GM21381 (cell line): ENCODE measurements at regions not wholly inside any gene's neighbourhood (a gene's known extent, or its start where the extent isn't known, plus 50 kb on each side); places are given as distances from the start of the nearest gene placed in this dataset.
"Not testable (repeated sequence)": the region's sequence is repeated elsewhere in the genome, so short reads cannot be mapped to it uniquely, and the experiment has no call there.

Source experiments
- ATAC-seq: cut with Tn5 transposase; IDR thresholded peaks from one replicate; pipeline ENCODE4 v1.9.1; 2021; ENCODE audit warnings: mild to moderate bottlenecking, moderate library complexity; ENCODE audit not compliant: unreplicated experiment

DNA sequence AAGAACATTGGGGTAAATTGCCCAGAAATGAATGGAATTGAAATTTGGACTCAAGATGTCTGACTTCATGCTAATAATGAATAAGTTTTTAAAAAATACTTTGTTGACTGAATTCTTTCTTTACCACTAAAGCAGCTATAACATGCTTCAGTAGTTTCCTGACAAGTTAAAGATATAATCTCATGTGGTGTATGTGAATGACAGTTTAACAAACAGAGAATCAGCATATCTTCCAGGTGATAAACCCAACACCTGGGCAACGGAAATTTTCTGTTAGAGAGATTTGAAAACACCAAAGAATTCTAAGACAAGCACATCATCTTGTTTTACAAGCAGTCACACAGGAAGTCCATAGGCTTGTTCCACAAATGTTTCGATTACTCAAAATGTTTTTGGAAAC is 372.6 kb upstream of the VRK2 start:
- ATAC-seq, result no peak

DNA sequence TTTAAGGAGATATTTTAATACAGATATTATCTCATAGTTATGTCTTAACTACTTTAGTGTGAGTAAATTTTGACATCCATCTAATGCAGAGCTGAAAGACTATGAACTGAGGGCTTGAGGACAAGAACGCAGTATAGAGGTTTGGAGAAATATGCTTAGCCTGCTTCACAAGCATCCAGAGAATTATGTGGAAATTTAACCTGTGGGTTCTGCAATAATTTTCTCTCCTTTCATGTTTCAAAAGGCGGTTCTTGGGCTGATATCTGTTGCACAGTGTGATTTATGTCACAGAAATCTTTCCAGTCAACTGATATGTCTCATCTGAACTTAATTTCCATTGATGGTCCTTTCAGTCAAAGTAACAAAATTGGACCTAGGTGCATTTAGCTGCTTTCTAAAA is 371.9 kb upstream of the VRK2 start:
- ATAC-seq, result no peak

DNA sequence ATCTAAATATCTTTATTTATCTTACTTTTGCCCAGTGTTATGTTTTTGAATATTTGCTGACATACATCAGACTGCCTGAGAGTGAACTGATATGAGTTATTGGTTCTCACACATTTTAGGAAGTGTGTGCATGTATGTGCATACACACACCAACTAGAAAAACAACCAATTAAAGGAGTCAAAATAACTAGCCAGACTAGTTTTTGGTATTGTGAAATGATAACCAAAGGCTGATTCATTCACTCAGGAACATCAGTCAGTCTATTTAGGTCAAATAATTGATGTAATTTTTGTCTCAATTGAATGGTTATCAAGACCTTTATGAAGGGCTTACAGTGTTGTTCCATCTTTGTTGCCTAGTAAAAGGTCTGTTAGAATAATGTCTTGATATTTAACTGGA is 369.3 kb upstream of the VRK2 start:
- no peak for ATAC-seq

DNA sequence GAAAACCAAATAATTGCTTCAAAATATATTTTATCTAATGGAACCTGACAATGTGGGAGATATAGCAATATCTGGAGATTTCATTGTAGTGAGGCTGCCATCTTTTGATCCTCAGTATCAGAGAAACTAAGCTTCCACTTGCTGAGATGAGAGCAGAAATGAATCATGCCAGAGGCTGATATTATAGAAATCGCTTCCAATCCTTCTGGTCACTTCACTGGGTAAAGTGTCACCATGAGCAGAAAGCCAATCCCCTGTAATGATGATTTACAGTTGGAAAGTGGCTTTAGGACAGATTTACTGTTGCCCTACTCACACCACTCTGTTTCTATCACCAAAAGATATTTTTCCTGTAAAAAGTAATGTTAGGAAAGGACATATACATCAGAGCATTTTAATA is 365.0 kb upstream of the VRK2 start:
- no peak for ATAC-seq

DNA sequence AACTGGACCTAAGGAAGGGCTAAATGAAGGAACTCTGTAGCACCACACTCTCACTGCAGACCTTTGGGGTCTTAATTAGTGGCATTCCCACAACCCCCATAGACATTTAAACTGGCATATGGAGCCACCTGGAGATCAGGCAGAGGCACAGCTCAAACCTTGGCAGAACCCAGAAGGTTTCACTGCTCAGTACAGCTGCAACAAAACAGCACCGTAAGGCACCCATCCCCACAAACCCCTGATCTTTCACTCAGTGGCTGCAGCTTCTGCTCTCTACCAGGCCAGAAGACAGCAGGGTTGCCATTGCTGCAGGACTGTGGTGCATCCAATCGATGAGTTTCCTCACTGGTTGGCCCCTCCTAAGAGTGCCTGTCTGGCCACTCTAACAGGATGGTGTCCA is 361.6 kb upstream of the VRK2 start:
- no peak for ATAC-seq

DNA sequence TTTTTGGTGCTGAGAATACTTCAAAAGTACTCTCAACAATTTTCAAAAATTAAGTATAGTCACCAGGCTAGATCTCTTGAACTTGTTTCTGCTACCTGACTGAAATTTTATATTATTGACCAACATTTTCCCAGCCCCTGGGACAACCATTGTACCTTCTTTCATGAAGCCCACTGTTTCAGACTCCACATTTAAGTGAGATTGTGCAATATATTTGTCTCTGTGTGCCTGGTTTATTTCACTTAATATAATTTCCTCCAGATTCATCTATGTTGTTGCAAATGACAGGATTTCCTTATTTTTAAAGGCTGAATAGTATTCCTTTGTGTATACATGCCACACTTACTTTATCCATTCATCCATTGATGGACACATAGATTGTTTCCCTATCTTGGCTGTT is 354.2 kb upstream of the VRK2 start:
- no peak for ATAC-seq

DNA sequence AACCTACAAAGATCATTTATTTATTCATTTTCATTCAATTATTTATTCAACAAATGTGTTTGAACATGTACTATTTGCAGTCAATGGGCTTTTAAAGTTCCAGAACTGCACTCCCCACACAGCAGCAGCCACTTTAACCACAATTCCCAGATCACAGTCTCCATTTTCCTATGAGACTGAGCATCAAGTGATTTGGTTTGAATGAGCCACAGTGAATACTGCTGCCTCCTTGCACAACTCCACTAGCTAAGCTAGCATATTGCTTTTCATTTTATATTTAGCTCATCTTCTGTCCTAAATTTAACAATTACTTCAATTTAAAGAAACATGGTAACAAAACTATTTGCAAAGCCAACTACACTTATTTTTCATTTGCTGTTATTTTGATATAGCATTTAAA is 353.4 kb upstream of the VRK2 start:
- ATAC-seq, result no peak

DNA sequence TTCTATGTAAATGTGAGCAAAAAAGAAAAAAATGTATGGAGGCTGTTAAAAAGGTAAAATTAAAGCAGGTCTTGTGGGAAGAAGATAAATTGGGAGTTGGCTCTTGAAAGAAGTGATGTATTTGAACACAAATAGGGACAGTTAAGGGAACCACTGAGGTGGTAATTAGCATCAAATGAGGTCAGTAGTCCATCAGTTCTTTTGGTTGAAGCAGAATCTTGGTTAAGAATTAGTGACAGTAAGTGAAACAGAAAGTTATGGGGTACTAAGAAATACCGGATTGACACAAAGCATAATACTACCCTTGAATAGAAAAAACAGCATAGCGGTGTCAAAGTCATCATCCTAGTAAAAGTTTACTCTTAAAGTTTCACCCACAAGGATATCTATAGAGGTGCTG is 352.6 kb upstream of the VRK2 start:
- ATAC-seq, result no peak

DNA sequence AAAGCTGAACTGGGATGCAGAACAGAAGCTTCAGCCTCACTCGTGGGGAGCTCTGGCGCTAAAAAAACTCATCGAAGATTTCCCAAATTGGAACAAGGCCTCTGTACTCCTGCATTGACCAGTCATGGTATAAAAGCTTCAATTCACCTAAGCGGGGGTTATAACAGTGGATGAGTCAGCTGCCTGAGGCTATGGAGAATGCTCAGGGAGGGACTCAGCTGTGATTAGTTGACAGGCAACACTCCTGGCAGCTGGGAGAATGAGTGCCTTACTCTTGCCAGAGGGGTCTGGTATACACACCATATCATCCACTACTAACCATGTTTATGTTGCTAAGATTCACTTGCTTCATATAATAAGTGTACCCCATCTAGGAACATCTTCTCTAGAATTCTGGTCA is 350.6 kb upstream of the VRK2 start:
- ATAC-seq, result no peak

DNA sequence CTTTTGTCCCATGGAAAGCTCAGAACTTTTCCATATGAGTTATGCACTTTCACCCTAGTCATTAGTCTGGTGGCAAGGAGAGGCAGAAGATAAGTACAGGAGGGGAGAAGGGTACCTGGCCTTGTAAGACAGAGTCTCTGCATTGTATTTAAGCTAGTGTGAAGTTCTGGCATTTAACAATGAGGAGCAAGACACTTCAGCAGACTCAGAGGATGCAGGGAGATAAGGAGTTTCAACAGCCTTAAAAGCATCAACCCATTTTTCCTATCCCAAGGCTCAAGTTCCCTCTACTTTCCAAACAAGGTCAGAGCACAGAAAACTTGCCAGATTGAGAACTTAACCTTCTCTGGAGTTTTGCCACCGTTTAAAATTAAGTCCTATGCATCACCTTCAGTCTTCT is 348.2 kb upstream of the VRK2 start:
- ATAC-seq, result no peak

DNA sequence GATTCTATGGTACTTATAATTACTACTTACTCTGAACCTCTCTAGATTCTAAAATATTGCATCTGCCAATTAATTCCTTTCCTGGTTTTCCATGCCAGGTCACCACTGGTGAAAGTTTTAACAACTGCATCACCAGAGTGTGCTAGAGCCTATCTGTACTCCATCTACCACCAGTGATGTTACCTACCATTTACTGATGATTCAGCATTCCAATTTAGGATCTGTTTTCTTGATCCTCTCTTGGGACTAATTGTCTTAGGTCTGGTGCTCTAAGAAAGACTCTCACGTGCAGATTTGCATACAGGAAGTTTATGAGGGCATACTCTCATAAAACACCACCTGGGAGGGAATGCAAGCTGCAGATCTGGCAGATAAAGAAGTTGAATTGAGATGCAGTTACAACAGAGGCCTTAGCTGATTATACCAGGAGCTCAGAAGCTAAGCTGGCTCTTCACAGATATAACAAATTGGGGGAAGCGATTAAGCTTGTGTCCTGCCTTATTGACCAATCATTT is 347.6 kb upstream of the VRK2 start:
- ATAC-seq, result no peak

DNA sequence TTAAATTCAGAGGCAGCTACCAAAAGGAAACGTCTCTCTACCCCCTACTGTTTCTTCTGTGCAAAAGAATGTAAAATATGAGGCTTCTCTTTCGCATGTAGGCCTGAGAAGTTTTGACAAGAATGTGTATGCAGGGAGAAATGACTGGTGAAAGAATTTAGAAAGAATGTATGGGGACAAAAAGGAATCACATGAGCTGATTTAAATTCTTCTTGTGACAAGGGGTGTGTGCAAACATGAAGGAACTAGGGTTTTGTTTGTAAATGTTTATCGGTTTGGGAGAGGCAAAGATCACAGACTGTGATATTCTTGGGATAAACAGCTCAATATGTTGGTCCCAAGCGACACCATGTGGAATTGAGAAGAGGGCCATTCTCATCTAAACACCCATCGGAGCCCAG is 345.2 kb upstream of the VRK2 start:
- no peak for ATAC-seq

DNA sequence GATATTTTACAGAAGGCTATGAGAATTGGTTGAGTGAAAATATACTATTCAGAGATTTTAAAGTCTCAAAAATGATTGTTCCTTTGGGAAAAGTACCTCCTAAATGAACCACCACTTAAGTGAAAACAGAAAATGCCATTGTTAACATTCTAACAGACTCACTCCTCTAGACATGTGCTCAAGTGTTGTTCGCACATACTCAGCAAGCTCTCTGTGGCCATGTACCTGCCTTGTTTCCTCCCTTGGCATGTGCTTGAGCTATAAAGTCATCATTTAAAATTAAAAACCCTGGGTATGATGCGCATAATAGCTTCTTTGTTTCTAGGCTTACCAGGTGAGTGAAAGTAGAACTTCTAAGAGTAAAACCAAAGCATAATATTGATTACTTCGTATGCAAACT is 343.2 kb upstream of the VRK2 start:
- ATAC-seq, result no peak

DNA sequence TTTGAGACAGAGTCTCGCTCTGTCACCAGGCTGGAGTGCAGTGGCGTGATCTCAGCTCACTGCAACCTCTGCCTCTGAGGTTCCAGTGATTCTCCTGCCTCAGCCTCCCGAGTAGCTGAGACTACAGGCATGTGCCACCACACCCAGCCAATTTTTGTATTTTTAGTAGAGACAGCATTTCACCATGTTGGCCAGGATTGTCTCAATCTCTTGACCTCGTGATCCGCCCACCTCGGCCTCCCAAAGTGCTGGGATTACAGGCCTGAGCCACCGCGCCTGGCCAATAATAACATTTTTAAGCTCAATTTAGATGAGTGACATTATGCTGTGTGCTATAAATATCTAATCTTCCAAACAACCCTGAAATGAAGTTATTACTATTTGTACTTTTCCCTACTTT is 338.8 kb upstream of the VRK2 start:
- ATAC-seq, result not testable (repeated sequence)

DNA sequence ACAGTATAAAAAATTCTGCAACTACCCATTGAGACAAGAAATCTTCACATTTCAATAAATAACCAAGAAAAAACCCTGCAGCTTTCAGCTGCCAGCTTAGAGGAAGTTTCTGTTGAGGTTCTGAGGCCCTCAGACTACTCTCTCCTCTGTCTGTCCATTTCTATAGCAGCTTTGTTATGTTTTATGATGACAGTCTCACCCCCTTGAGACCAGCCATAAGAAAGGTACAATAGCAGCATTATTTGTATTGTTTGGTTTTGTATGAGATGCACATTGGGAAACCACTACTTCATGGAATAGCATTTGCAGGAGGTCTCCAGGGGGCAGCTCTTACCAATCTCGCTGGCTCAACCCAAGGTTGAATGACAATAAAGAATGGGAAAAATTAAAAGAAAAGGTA is 334.6 kb upstream of the VRK2 start:
- ATAC-seq, result no peak

DNA sequence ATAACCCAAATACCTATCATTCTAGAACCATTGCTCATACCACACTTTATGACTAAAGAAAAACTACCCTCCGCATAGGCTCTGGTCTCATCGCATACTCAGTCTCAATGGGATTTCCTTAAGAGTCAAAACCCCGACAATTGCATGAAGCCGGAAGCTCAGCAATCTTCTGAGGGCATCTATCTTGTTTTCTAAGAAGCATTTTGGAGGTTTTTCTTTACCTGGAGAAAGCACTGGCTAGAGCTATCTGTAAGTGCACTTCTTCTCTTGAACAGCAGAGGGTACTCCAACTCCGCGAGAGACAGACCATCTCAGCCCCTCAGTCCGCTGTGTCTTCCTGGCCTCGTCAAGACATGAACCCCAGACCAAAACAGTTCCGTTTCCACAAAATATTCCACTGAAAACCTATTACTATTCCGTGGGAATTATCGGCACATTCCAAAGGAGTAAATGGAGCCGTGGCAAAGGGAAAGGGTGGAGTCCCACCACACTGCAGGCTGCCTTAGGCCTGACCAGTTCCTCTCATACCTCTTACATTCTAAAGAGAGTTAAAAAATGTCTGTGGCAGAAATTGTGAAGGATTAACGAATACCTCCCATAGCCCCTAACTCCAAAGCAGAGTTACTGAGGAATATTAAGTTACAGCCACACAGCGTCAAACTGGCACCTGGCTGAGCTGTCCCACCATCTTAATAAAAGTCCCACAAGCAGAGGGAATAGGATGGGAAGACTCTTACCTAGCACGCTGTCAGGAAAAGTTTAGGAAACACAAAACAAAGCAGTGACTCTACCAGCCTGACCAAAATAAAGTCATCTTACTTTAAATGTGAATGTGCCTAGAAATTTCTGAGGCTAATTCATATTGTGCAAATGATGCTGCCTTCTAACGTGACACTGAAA is 325.6 kb upstream of the VRK2 start:
- peak; percentile 99 for ATAC-seq

DNA sequence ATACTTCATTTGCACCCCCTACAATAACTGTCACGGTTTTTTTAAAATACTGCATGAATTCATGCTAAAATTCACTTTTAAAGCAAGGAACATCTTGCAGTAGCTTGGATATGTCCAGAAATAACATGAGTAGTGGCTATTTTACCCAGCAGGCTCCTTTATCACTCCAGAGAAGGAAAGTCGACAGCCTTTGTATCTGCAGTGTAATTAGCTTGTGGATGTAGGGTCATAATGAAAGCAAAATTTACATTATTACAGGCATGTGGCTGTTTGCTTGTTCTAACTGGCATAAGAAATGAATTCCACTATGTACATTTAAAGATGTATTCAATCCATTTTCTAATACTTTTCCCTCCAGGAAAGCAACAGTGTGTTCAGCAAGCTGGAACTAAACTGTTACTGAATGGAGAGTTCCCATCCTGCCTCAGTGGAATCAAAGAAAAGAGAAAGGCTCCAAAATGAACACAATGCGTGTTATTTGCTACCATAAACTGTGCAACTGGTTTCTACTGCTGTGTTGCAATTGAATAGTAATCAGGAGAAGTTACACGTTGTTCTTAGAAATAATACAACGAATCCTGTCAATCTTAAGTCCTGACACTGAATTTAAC is 321.2 kb upstream of the VRK2 start:
- no peak for ATAC-seq

DNA sequence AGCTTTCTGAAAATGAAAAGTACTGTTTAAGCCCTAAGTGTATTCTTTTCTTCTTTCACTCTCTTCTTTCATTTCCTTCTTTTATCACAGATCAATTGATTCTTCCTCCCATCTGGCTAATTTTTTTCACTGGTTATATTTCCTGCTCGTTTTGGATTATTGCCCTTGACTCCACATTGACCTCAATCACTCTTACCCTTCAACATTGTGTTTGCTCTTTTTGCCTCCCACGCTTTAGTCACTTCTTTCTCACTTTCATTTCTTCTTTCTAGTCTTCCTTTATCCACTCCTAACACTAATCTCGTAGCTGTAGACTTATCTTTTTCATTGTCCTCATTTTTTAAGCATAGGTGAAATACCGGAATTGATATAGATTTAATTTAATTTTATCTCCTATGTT is 320.3 kb upstream of the VRK2 start:
- peak; percentile 84 for ATAC-seq

DNA sequence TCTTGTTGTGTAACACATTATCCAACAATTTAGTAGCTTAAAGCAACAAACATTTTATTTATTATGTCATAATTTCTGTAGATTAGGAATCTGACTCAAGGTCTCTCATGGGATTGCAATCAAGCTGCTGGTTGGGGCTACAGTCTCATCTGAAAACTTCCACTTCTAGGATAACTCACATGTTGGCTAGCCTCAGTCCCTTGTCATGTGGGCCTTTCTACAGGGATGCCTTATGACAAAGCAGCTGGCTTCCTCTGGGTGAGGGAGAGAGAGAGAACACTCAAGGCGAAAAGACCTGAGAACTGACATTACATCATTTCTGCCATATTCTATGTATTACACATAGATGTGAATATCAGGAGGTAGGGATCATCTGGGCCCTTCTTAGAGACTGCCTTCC is 317.9 kb upstream of the VRK2 start:
- no peak for ATAC-seq

DNA sequence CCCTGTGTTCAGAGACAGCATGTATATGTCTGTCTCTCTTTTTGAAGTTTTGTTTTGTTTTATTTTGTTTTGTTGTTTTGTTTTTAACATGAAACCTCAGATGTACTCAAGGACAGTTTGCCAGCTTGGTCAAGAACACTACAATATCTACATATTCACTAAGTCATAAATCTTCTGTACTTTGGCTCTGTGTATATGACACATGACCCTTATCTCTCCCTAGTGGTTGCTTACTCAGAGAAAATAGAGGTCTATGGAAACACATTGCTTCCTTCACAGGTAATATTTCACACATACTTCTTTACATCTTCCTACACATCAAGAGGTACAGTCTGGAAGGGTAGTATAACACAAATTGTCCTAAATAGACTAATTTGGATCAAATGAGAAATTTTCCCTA is 312.6 kb upstream of the VRK2 start:
- ATAC-seq, result no peak

DNA sequence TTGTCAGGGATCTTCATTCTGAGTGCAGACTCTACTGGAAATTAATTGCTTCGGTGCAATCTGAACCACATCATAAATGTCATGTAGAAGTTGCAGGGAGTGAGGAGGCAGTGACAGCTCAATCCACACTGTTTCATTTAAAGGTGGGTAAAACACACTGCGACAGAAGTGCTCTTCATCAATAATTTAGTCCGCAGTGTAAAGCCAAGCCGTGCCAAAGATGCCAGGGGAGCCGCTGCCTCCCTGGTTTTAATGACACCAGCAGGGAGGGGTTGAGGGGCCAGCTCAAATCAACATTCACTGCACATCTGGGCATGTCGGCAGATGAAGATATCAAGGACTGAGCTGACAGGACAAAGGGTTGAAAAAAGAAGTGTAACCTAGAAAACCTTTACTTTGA is 305.7 kb upstream of the VRK2 start:
- no peak for ATAC-seq

DNA sequence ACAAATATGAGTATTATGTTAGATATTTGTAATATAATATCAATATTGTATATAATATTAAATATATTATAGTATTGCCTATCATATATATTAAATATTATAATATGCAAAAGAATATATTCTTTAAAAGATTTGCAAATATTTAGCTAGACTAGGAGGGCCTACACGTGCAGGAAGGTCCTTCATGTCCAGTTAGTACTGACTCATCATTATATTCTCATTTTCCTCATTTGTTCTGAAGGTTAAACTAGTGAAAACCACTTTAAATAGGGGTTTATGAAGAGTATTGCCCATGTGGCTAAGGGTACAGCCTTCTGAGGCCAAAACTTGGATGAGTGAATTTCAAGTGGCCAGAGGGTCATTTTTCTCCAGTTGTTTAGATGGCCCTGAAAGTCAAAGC is 293.0 kb upstream of the VRK2 start:
- ATAC-seq, result no peak

DNA sequence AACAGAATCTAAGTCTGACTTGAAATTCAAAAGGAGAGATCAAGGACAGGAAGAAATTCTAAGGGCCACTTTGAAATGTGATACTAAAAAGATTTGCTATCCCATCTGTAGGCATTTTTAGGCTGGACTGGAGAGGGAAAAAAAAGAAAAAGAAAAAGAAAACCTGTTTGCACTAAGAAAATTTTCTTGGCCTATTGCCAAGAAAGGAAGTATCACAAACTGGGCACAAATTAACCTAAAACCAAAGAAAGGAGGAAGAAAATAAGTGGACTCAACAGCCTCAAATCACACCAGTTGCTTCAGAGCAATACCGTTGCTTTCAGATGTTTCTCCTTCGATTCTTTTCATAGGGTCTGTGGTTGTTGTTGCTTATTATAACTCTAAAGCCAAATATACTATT is 287.9 kb upstream of the VRK2 start:
- no peak for ATAC-seq
